Subcutaneous abdominal adipose tissue (tissue), 5 donors: ENCODE measurements at regions not wholly inside any gene's neighbourhood (a gene's known extent, or its start where the extent isn't known, plus 50 kb on each side); places are given as distances from the start of the nearest gene placed in this dataset.

Source experiments
- H3K27ac ChIP-seq: one replicate; pipeline ENCODE4 v1.7.0; 2013; ENCODE audit warnings: low read depth, mild to moderate bottlenecking, inconsistent platforms, low read length, moderate library complexity
- H3K27me3 ChIP-seq, 5 donors: one replicate each; pipeline ENCODE4 v1.7.0; 2013; ENCODE audit warnings: low read length in 5 of 5, inconsistent platforms in 1 of 5; ENCODE audit not compliant: control insufficient read depth in 5 of 5, insufficient read depth in 4 of 5
- H3K36me3 ChIP-seq, 5 donors: one replicate each; pipeline ENCODE4 v1.7.0; 2013; ENCODE audit warnings: low read length in 5 of 5; ENCODE audit not compliant: control insufficient read depth in 5 of 5, insufficient read depth in 5 of 5
- H3K4me1 ChIP-seq, 5 donors: one replicate each; pipeline ENCODE4 v1.7.0; 2013; ENCODE audit warnings: low read length in 5 of 5, mild to moderate bottlenecking in 3 of 5, moderate library complexity in 1 of 5; ENCODE audit not compliant: control insufficient read depth in 5 of 5, insufficient read depth in 5 of 5
- H3K4me3 ChIP-seq, 5 donors: one replicate each; pipeline ENCODE4 v1.7.0; 2013; ENCODE audit warnings: low read length in 5 of 5, low read depth in 1 of 5
- H3K9ac ChIP-seq, 5 donors: one replicate each; pipeline ENCODE4 v1.7.0; 2013; ENCODE audit warnings: low read length in 5 of 5, mild to moderate bottlenecking in 4 of 5, moderate library complexity in 3 of 5
- H3K9me3 ChIP-seq, 5 donors: one replicate each; pipeline ENCODE4 v1.7.0; 2013; ENCODE audit warnings: low read length in 5 of 5; ENCODE audit not compliant: control insufficient read depth in 5 of 5
- donor health status: healthy.
- donor health status: healthy.
- donor health status: healthy.
- donor health status: healthy.
- donor health status: healthy.

DNA sequence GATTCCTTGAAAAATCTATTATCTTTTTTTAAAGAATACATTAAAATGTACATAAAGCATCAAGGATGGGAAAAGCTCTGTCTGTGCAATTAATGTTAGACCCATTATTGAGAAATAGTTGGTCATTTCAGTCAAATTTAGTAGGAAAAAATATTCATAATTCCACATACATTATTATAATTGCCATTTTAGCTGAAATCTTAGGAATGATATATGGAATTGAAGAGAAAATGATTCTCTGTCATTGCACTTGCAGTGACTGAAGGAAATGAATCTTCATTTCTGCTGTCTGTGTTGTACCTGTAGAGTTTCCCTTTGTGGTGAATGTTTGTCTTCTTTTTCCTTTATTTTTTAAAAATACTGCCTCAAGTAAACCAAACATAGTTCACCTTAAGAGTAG lies 473.9 kb downstream of the C3orf38 start:
- Histone ChIP-seq H3K9ac (no peak overlapping the region), H3K36me3 (no peaks in the 10 kb centered on the region), H3K4me1 (no peaks in the 10 kb centered on the region), H3K27ac (no peak overlapping the region), H3K27me3 (no peaks in the 10 kb centered on the region), H3K4me3 (no peak overlapping the region), H3K9me3 (no peaks in the 10 kb centered on the region)

DNA sequence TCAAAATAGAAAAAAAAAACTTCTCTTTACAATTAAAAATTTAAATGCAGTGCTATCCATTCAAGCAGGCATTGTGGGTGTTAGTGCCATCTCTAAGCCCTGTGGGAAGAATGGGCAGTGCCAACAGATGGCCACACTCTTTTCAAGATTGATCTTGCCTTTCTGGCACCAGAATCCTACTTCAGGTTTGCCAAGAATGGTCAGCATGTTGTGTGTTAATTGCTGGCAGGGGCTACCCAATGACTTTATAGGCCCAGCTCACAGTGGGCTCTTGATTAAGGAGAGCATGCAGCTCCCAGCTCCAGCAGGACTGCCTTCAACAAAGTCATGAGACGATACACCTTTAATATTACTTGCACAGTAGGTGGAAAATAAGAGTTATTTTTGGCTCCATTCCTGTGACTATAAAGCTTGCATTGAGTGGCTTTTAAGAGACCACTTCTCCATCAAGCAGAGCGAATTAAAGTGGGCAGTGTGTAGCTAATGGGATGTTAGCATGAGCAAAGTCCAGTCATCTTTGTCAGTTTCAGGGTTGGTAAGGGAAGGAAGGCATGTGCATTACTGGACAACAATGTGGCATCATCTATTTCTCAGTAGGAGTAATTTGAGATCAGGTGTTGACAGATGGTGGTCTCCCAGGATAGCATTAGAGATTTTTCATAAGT lies 476.8 kb downstream of the C3orf38 start:
- H3K9ac ChIP-seq = no peak overlapping the region
- H3K36me3 ChIP-seq = no peaks in the 10 kb centered on the region
- H3K4me3 ChIP-seq = no peak overlapping the region
- H3K27ac ChIP-seq = no peak overlapping the region
- no peaks in the 10 kb centered on the region for H3K4me1 ChIP-seq
- no peaks in the 10 kb centered on the region for H3K27me3 ChIP-seq
- H3K9me3 ChIP-seq = no peaks in the 10 kb centered on the region

DNA sequence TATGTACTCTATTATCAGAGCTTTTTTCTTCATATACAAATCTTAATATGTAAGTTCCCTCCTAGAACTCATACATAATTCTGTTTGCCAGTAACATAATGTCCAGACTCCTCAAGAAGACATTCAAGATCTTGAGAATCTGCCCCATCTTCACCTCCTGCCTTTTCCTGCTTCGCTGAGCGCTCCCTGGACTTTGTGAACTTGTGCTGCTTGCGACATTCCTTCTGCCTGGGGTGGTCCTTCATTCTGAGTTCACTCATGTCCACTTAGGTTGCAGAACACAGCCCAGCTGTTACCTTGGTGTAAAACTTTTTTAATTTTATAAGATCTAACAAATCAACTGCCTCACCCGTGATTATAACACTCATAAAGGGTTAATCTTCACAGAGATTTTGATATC lies 478.5 kb upstream of the EPHA3 start:
- H3K36me3 ChIP-seq = no peaks in the 10 kb centered on the region
- no peaks in the 10 kb centered on the region for H3K9me3 ChIP-seq
- H3K4me3 ChIP-seq = no peak overlapping the region
- no peak overlapping the region for H3K27ac ChIP-seq
- H3K4me1 ChIP-seq = no peaks in the 10 kb centered on the region
- H3K9ac ChIP-seq = no peak overlapping the region
- H3K27me3 ChIP-seq = no peaks in the 10 kb centered on the region

DNA sequence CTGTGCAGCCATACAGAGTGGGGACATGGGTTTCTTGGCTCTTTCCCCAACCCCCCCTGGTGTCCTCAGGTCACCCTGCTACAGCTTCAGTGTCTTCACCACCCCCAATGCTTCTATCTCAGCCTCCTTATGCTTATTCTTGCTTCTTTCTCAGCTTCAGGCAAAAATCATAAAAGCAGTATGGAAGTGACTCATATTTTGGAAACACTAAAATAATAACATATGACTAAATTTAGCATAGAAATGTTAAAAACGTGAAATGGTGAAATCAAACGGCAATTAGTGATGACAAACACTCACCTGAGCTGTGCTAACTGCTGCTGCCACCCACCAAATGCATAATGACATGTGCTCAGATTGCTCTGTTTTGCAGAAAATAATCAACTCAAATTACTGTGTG lies 475.2 kb upstream of the EPHA3 start:
- no peak overlapping the region for H3K9ac ChIP-seq
- H3K36me3 ChIP-seq = no peaks in the 10 kb centered on the region
- H3K9me3 ChIP-seq = no peaks in the 10 kb centered on the region
- H3K27me3 ChIP-seq = no peaks in the 10 kb centered on the region
- no peak overlapping the region for H3K27ac ChIP-seq
- H3K4me3 ChIP-seq = no peak overlapping the region
- no peaks in the 10 kb centered on the region for H3K4me1 ChIP-seq

DNA sequence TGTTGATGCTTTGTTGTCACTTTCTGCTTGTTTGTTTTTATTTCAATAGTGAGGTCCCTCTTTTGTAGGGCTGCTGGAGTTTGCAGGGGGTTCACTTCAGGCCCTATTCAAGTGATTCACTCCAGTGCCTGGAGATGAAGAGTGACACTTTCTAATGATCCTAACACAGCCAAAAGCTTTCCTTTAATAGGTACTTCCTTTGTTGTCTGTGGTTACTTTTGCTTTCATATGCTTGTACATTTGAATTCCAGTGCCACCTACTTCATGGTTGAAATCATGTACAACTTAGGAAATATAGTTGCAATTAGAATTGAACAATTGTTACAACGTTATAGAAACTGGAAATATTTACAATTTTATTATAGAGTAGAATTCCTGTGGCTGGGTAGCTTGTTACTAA lies 466.8 kb upstream of the EPHA3 start:
- Histone ChIP-seq H3K27me3 (no peaks in the 10 kb centered on the region), H3K9me3 (no peaks in the 10 kb centered on the region), H3K36me3 (no peaks in the 10 kb centered on the region)

DNA sequence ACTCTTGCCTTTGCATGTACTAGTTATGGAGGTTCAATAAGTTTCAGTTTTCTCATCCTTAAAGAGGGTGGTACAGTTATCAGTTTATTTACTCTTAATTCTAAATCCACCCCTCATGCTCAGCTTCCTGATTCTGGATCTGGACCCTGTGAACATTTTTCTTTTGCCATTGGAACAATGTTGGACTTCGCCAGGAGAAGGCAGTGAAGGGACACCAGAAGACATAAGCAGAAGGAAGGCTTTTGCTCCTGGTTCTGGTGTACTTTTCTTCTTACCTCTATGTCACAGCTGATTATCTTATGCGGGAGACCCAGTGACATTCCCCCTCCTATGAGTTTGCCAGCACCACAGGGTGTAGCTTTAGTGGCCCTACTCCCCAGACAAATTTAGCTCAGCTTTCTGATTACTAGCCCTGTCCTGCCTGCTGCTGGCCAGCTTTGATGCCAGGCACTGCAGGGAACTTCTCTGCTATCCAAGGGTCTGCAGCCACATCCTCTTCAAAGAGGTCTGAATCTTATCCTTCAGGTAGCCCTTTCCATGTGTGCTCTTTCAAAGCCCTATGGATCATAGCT lies 466.3 kb upstream of the EPHA3 start:
- Histone ChIP-seq H3K9me3 (no peaks in the 10 kb centered on the region), H3K27ac (no peak overlapping the region), H3K4me1 (no peaks in the 10 kb centered on the region), H3K27me3 (no peaks in the 10 kb centered on the region), H3K4me3 (no peak overlapping the region), H3K9ac (no peak overlapping the region), H3K36me3 (no peaks in the 10 kb centered on the region)

More for the DNA sequence above, 466.8 kb upstream of the EPHA3 start:
- H3K27ac ChIP-seq = no peak overlapping the region
- no peaks in the 10 kb centered on the region for H3K4me1 ChIP-seq
- H3K9ac ChIP-seq = no peak overlapping the region
- H3K4me3 ChIP-seq = no peak overlapping the region

DNA sequence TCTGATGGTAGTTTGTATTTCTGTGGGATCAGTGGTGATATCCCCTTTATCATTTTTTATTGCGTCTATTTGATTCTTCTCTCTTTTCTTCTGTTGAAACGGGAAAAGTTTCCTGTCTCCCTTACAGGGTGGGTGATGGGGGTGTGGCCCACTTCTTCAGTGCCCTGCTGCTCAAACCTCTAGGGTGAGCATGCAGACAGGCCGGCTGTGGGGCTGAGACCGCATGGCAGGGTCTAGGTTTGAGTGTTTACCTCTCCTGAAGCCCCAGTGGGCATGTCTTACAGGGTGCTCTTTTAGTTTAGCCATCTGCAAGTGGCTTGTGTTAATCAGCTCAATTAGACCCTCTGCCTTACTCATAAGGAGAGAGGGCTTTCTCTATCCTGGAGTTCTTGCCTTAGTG lies 450.0 kb upstream of the EPHA3 start:
- H3K27ac ChIP-seq = no peak overlapping the region
- no peaks in the 10 kb centered on the region for H3K27me3 ChIP-seq
- H3K36me3 ChIP-seq = no peaks in the 10 kb centered on the region
- peaks cover 0 to 3% (median 0%) of the 10 kb centered on the region in 5 donors for H3K9me3 ChIP-seq
- no peak overlapping the region for H3K4me3 ChIP-seq
- peaks cover 0 to 4% (median 0%) of the 10 kb centered on the region in 5 donors for H3K4me1 ChIP-seq
- no peak overlapping the region for H3K9ac ChIP-seq

DNA sequence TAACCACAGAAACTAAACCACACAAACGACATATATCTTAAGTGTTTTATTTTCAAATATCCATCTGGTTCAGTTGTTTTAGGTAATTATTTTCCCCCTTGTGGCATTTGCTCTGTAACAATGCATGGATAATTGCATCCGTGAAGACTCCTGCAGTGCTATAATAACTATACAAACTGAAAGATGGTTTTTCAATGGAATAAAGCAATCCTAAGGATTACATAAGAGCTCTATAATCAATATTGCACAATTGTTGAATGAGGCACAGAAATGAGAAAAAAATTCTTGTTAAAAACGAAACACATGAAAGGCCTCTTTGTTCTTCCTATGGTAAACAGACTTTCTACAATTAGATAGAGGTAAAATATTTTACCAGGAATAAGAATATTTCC lies 446.0 kb upstream of the EPHA3 start:
- H3K9me3 ChIP-seq = peaks cover 0 to 3% (median 0%) of the 10 kb centered on the region in 5 donors
- H3K4me3 ChIP-seq = no peak overlapping the region
- H3K9ac ChIP-seq = no peak overlapping the region
- H3K27me3 ChIP-seq = no peaks in the 10 kb centered on the region
- H3K27ac ChIP-seq = no peak overlapping the region
- no peaks in the 10 kb centered on the region for H3K36me3 ChIP-seq
- peaks cover 0 to 4% (median 0%) of the 10 kb centered on the region in 5 donors for H3K4me1 ChIP-seq

DNA sequence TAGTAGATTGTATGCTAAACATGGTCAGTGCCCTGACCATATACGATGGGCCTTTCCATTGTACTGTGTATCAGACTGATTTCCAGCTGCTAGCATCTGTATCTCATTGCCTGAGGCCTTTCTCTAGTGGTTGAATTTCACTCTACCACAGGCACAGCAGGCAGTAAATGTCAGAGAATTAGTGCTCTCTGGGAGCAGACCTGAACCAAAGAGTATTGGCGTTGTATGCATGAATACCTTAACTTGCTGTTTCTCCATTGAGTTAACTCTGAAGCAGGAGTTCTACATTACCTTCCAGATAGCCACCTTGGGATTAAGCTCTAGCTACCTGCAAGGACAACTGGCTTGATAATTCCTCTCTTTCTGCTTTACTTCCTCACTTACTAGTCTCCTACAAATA lies 439.2 kb upstream of the EPHA3 start:
- Histone ChIP-seq H3K27me3 (no peaks in the 10 kb centered on the region), H3K4me1 (no peaks in the 10 kb centered on the region), H3K27ac (no peak overlapping the region), H3K36me3 (no peaks in the 10 kb centered on the region), H3K9me3 (no peaks in the 10 kb centered on the region), H3K4me3 (no peak overlapping the region), H3K9ac (no peak overlapping the region)

DNA sequence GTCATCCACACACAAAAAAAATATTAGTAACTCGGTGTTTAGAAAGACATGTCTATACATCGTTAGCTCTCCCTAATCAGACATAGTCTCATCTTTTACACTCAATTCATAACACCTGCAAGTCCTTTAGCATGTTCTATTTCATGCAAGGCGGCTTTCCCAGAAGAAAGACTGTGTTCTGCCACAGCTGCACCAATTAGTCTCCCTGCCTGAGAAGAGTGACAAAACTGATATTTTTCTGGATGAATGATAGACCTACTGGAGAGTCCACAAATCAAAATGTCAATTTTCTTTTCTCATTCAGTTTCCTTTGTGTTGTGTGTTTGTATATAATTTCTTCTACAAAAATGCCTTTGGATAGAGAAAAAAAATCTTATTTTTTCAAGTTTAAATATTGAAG lies 435.8 kb upstream of the EPHA3 start:
- Histone ChIP-seq H3K9ac (no peak overlapping the region), H3K4me1 (no peaks in the 10 kb centered on the region), H3K36me3 (no peaks in the 10 kb centered on the region), H3K4me3 (no peak overlapping the region), H3K27ac (no peak overlapping the region), H3K9me3 (no peaks in the 10 kb centered on the region), H3K27me3 (no peaks in the 10 kb centered on the region)
